Mesenchymal stem cell (in vitro differentiated cells and primary cell): ENCODE measurements at regions not wholly inside any gene's neighbourhood (a gene's known extent, or its start where the extent isn't known, plus 50 kb on each side); places are given as distances from the start of the nearest gene placed in this dataset.
A peak's percentile ranks its signal among the peaks of the same experiment; 100 is the strongest.
"Not testable (repeated sequence)": the region's sequence is repeated elsewhere in the genome, so short reads cannot be mapped to it uniquely, and the experiment has no call there.

Experiments used
- DNase-seq: peaks from one replicate; pipeline ENCODE4 v3.0.0-alpha.2; 2013
- H2AFZ ChIP-seq: one replicate; pipeline ENCODE4 v1.6.1; 2013; ENCODE audit warnings: low read depth, mild to moderate bottlenecking, control low read depth, inconsistent platforms, low read length, moderate library complexity
- H2AK5ac ChIP-seq: 2 replicates; pipeline ENCODE4 v1.6.1; 2013; ENCODE audit warnings: low read length, moderate library complexity, mild to moderate bottlenecking, inconsistent platforms; ENCODE audit not compliant: severe bottlenecking
- H2BK120ac ChIP-seq: one replicate; pipeline ENCODE4 v1.6.1; 2013; ENCODE audit warnings: low read depth, mild to moderate bottlenecking, inconsistent platforms, low read length, moderate library complexity
- H2BK12ac ChIP-seq, 2 experiments: one replicate each; pipeline ENCODE4 v1.6.1; 2013; ENCODE audit warnings: inconsistent platforms in 2 of 2, low read length in 2 of 2, mild to moderate bottlenecking in 2 of 2, moderate library complexity in 2 of 2, control low read depth in 1 of 2
- H2BK15ac ChIP-seq: one replicate; pipeline ENCODE4 v1.6.1; 2013; ENCODE audit warnings: mild to moderate bottlenecking, low read depth, inconsistent platforms; ENCODE audit not compliant: poor library complexity, severe bottlenecking
- H2BK5ac ChIP-seq: 2 replicates; pipeline ENCODE4 v1.6.1; 2013; ENCODE audit warnings: low read depth, mild to moderate bottlenecking, low read length, control low read depth, inconsistent platforms; ENCODE audit not compliant: poor library complexity, severe bottlenecking
- H3K14ac ChIP-seq, 2 experiments: one replicate each; pipeline ENCODE4 v1.6.1; 2013; ENCODE audit warnings: inconsistent platforms in 2 of 2, low read length in 2 of 2, control low read depth in 1 of 2, mild to moderate bottlenecking in 1 of 2, moderate library complexity in 1 of 2
- H3K18ac ChIP-seq, 2 experiments: one replicate each; pipeline ENCODE4 v1.6.1; 2013; ENCODE audit warnings: inconsistent platforms in 2 of 2, low read length in 2 of 2, control low read depth in 1 of 2, low read depth in 1 of 2, mild to moderate bottlenecking in 1 of 2
- H3K23ac ChIP-seq, 2 experiments: one replicate each; pipeline ENCODE4 v1.6.1; 2013; ENCODE audit warnings: inconsistent platforms in 2 of 2, low read length in 2 of 2, mild to moderate bottlenecking in 2 of 2, moderate library complexity in 2 of 2, control low read depth in 1 of 2
- H3K27ac ChIP-seq: 2 replicates; pipeline ENCODE4 v1.5.1; 2013; ENCODE audit warnings: mild to moderate bottlenecking, moderate library complexity, low read length, control low read depth, inconsistent platforms; ENCODE audit not compliant: poor library complexity, severe bottlenecking
- H3K27me3 ChIP-seq, 2 experiments: 2 replicates each; pipeline versions ENCODE4 v1.6.1 to v1.7.0; 2013; ENCODE audit warnings: low read length in 2 of 2, mild to moderate bottlenecking in 2 of 2, moderate library complexity in 2 of 2, control low read depth in 1 of 2, inconsistent platforms in 1 of 2; ENCODE audit not compliant: control insufficient read depth in 1 of 2, insufficient read depth in 1 of 2
- H3K36me3 ChIP-seq, 2 experiments: 2 replicates each; pipeline versions ENCODE4 v1.6.1 to v1.7.0; 2013; ENCODE audit warnings: low read length in 2 of 2, control low read depth in 1 of 2, inconsistent platforms in 1 of 2, low read depth in 1 of 2, mild to moderate bottlenecking in 1 of 2; ENCODE audit not compliant: insufficient read depth in 2 of 2, control insufficient read depth in 1 of 2
- H3K4ac ChIP-seq, 2 experiments: one replicate each; pipeline ENCODE4 v1.6.1; 2013; ENCODE audit warnings: inconsistent platforms in 2 of 2, low read length in 2 of 2, mild to moderate bottlenecking in 2 of 2, moderate library complexity in 2 of 2, control low read depth in 1 of 2, low read depth in 1 of 2
- H3K4me1 ChIP-seq: 2 replicates; pipeline ENCODE4 v1.6.1; 2013; ENCODE audit warnings: low read depth, low read length, control low read depth; ENCODE audit not compliant: control insufficient read depth, insufficient read depth
- H3K4me2 ChIP-seq: 2 replicates; pipeline ENCODE4 v1.6.1; 2013; ENCODE audit warnings: low read length, mild to moderate bottlenecking, inconsistent platforms; ENCODE audit not compliant: poor library complexity, severe bottlenecking
- H3K4me3 ChIP-seq, 2 experiments: 2 replicates each; pipeline versions ENCODE4 v1.5.1 to v1.7.0; 2013; ENCODE audit warnings: low read length in 2 of 2, mild to moderate bottlenecking in 2 of 2, control low read depth in 1 of 2, low read depth in 1 of 2; ENCODE audit not compliant: insufficient read depth in 1 of 2
- H3K79me1 ChIP-seq: replicated peaks from 2 replicates; pipeline ENCODE4 v1.6.1; 2013; ENCODE audit warnings: mild to moderate bottlenecking, control low read depth, low read length, inconsistent platforms; ENCODE audit not compliant: poor library complexity, severe bottlenecking
- H3K9ac ChIP-seq: 2 replicates; pipeline ENCODE4 v1.7.0; 2013; ENCODE audit warnings: mild to moderate bottlenecking, low read length, moderate library complexity
- H3K9me3 ChIP-seq: 2 replicates; pipeline ENCODE4 v1.7.0; 2013; ENCODE audit warnings: mild to moderate bottlenecking, low read length; ENCODE audit not compliant: control insufficient read depth
- H4K8ac ChIP-seq: one replicate; pipeline ENCODE4 v1.6.1; 2013; ENCODE audit warnings: inconsistent platforms, mild to moderate bottlenecking, low read length, moderate library complexity
- H4K91ac ChIP-seq: one replicate; pipeline ENCODE4 v1.6.1; 2013; ENCODE audit warnings: mild to moderate bottlenecking, low read length, inconsistent platforms
- WGBS: methylation state at CpG from one replicate; pipeline ENCODE4 v1.1.7; 2013; ENCODE audit warnings: mixed read lengths; 5-methylcytosine and 5-hydroxymethylcytosine counted together

DNA sequence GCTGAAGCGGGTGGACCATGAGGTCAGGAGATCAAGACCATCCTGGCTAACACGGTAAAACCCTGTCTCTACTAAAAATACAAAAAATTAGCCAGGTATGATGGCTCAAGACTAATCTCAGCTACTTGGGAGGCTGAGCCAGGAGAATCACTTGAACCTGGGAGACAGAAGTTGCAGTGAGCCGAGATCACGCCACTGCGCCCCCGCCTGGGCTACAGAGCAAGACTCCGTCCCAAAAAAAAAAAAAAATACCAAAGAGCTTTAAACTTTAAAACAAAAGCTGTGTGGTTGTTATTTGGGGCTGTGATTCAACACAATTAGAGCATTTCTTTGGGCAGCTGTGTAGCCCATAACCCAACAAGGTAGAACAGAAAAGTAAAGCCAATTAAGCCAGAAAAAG, 259.9 kb downstream of the GALC start:
- H3K4me3 ChIP-seq, H2BK15ac ChIP-seq, H2AK5ac ChIP-seq, H3K18ac ChIP-seq, H2BK5ac ChIP-seq, H3K4ac ChIP-seq, H2BK120ac ChIP-seq, H4K8ac ChIP-seq, H3K36me3 ChIP-seq, H3K4me2 ChIP-seq, H2AFZ ChIP-seq, H3K27ac ChIP-seq, H3K4me1 ChIP-seq, H3K9ac ChIP-seq, H2BK12ac ChIP-seq, H3K14ac ChIP-seq, H3K79me1 ChIP-seq, H3K9me3 ChIP-seq, H3K23ac ChIP-seq, DNase-seq, H3K27me3 ChIP-seq, H4K91ac ChIP-seq: not testable (repeated sequence)
- 83% methylated on average over 1 of the region's 7 CpGs for WGBS

DNA sequence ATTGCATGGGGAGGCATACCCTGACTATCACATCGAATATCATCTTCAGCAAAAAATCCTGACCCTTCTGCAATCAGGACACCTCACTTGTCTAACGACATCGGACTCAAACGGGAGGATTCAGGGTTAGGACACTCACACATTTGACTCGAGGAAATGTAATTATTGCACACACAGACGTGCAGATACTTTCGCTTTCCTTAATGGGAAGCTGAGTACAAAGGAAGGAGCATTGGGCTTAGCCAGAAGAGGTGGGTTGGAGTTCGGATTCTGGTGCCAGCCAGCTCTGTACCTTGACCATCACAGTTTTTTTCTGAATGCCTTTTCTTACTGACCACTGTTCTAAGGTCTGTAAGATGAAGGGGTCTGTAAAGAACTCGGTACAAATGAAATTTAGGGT, 260.4 kb downstream of the GALC start:
- H2BK12ac ChIP-seq = no peak overlapping the region
- H3K9ac ChIP-seq = no peak overlapping the region
- no peak overlapping the region for H2BK15ac ChIP-seq
- no peak for DNase-seq
- H3K4me2 ChIP-seq = no peak overlapping the region
- H3K36me3 ChIP-seq = no peaks in the 10 kb centered on the region
- H3K4me3 ChIP-seq = no peak overlapping the region
- no peak overlapping the region for H4K8ac ChIP-seq
- no peak overlapping the region for H3K14ac ChIP-seq
- H3K9me3 ChIP-seq = no peaks in the 10 kb centered on the region
- no peaks in the 10 kb centered on the region for H3K79me1 ChIP-seq
- H2BK5ac ChIP-seq = no peak overlapping the region
- no peak overlapping the region for H3K27ac ChIP-seq
- no peaks in the 10 kb centered on the region for H3K27me3 ChIP-seq
- H3K23ac ChIP-seq = no peak overlapping the region
- WGBS = 81% methylated on average over 9 of the region's 9 CpGs
- no peak overlapping the region for H2AFZ ChIP-seq
- H2AK5ac ChIP-seq = no peak overlapping the region
- no peak overlapping the region for H2BK120ac ChIP-seq
- H3K18ac ChIP-seq = no peak overlapping the region
- no peak overlapping the region for H3K4ac ChIP-seq
- no peaks in the 10 kb centered on the region for H3K4me1 ChIP-seq
- H4K91ac ChIP-seq = no peak overlapping the region

DNA sequence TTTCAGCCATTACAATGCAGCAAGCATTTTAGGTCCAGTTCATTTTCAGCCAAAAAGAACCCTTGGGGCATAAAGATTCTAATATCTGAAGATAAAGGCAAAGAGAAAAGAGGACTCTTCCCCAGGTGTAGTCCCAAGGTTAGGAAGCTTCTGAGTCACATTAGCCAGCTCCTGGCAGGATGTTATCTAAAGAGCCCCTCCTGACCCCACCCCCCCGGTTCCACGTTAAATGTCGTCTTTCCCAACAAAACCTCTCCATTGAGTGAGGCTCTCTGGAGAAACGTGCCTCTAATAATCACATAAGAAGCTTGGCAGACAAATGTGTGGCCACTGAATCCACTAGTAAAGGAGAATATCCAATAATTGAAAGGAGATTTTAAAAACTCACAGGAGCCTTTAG, 267.7 kb downstream of the GALC start:
- Histone ChIP-seq H3K4me2 (no peak overlapping the region), H3K14ac (no peak overlapping the region), H4K91ac (no peak overlapping the region)

GRCh38 chr14:87712396-87713090, 280.4 kb downstream of the GALC start:
- H3K4me1 ChIP-seq = no peaks in the 10 kb centered on the region
- no peak overlapping the region for H2BK15ac ChIP-seq
- no peak overlapping the region for H2AK5ac ChIP-seq
- H3K36me3 ChIP-seq = no peaks in the 10 kb centered on the region
- WGBS = 57% methylated on average over 4 of the region's 6 CpGs
- H3K9me3 ChIP-seq = no peaks in the 10 kb centered on the region
- H2BK120ac ChIP-seq = no peak overlapping the region
- H3K9ac ChIP-seq = peak overlapping the region; percentile 58
- H4K91ac ChIP-seq = no peak overlapping the region
- no peak overlapping the region for H3K4me2 ChIP-seq
- H3K14ac ChIP-seq = no peak overlapping the region
- no peak overlapping the region for H3K4ac ChIP-seq
- no peak overlapping the region for H3K4me3 ChIP-seq
- no peak overlapping the region for H2BK5ac ChIP-seq
- no peak overlapping the region for H2BK12ac ChIP-seq
- no peaks in the 10 kb centered on the region for H3K79me1 ChIP-seq
- DNase-seq = peak; percentile 23
- no peak overlapping the region for H4K8ac ChIP-seq
- H3K18ac ChIP-seq = no peak overlapping the region
- no peak overlapping the region for H2AFZ ChIP-seq
- H3K23ac ChIP-seq = no peak overlapping the region
- H3K27ac ChIP-seq = no peak overlapping the region
- H3K27me3 ChIP-seq = no peaks in the 10 kb centered on the region

More for the DNA sequence above, 267.7 kb downstream of the GALC start:
- no peak overlapping the region for H4K8ac ChIP-seq
- H3K4me3 ChIP-seq = no peak overlapping the region
- no peak overlapping the region for H2BK5ac ChIP-seq
- H3K36me3 ChIP-seq = no peaks in the 10 kb centered on the region
- H3K4me1 ChIP-seq = no peaks in the 10 kb centered on the region
- no peak overlapping the region for H2AK5ac ChIP-seq
- no peaks in the 10 kb centered on the region for H3K27me3 ChIP-seq
- H3K4ac ChIP-seq = no peak overlapping the region
- no peak overlapping the region for H2BK120ac ChIP-seq
- no peak overlapping the region for H2AFZ ChIP-seq
- WGBS = 80% methylated on average over 1 of the region's 4 CpGs
- H3K27ac ChIP-seq = no peak overlapping the region
- no peak overlapping the region for H3K23ac ChIP-seq
- no peak overlapping the region for H2BK15ac ChIP-seq
- H3K79me1 ChIP-seq = no peaks in the 10 kb centered on the region
- H3K18ac ChIP-seq = no peak overlapping the region
- H3K9me3 ChIP-seq = no peaks in the 10 kb centered on the region
- DNase-seq = no peak
- H2BK12ac ChIP-seq = no peak overlapping the region
- H3K9ac ChIP-seq = no peak overlapping the region
